Adrenal gland (tissue), 5 donors: ENCODE measurements at regions not wholly inside any gene's neighbourhood (a gene's known extent, or its start where the extent isn't known, plus 50 kb on each side); places are given as distances from the start of the nearest gene placed in this dataset.

Experiments used
- POLR2A ChIP-seq, 2 donors: fragments of 450-650 bp; IDR thresholded peaks; one replicate each; pipeline ENCODE4 v1.6.1; 2017; ENCODE audit warnings: antibody characterized with exemption in 2 of 2, mild to moderate bottlenecking in 2 of 2, moderate library complexity in 1 of 2
- TF ChIP-seq, protein P1 (sequence below), 6 experiments: fragments of 450-650 bp in 4 of 6; fragments of 200-600 bp in 2 of 6; sonication (generic) in 1 of 6; IDR thresholded peaks; 1 replicate in 5 of 6; 2 replicates in 1 of 6; pipeline versions ENCODE4 v1.5.1 to v1.8.0; 2016 to 2021; ENCODE audit warnings: antibody characterized with exemption in 6 of 6, mild to moderate bottlenecking in 2 of 6, moderate library complexity in 1 of 6
- donor health status: DM: no; HTN: no; CAD: no.

- TF ChIP-seq, protein P1, sequence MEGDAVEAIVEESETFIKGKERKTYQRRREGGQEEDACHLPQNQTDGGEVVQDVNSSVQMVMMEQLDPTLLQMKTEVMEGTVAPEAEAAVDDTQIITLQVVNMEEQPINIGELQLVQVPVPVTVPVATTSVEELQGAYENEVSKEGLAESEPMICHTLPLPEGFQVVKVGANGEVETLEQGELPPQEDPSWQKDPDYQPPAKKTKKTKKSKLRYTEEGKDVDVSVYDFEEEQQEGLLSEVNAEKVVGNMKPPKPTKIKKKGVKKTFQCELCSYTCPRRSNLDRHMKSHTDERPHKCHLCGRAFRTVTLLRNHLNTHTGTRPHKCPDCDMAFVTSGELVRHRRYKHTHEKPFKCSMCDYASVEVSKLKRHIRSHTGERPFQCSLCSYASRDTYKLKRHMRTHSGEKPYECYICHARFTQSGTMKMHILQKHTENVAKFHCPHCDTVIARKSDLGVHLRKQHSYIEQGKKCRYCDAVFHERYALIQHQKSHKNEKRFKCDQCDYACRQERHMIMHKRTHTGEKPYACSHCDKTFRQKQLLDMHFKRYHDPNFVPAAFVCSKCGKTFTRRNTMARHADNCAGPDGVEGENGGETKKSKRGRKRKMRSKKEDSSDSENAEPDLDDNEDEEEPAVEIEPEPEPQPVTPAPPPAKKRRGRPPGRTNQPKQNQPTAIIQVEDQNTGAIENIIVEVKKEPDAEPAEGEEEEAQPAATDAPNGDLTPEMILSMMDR (IDR thresholded peaks at IDR 0.05): no peak
- TF ChIP-seq POLR2A (IDR thresholded peaks at IDR 0.05): no peak
Observed at GRCh38 chr14:100472094-100472455, 115.1 kb downstream of the BEGAIN start.
